H1 (cell line): ENCODE measurements at regions not wholly inside any gene's neighbourhood (a gene's known extent, or its start where the extent isn't known, plus 50 kb on each side); places are given as distances from the start of the nearest gene placed in this dataset.

Source experiments
- CTCF ChIA-PET: fragments of 300-600 bp; sonication (Branson Sonifier 250); formaldehyde crosslinking; loops from one replicate; lab custom pipeline; 2021; ENCODE audit not compliant: partially characterized antibody; lab: Charles Lee
- POLR2A ChIA-PET: fragments of 300-600 bp; sonication (Branson Sonifier 250); formaldehyde crosslinking; loops from one replicate; lab custom pipeline; 2021; ENCODE audit warnings: inconsistent platforms; ENCODE audit not compliant: partially characterized antibody; lab: Charles Lee
- DNase-seq, 2 experiments: peaks; one replicate each; pipeline versions ENCODE4 v3.0.0 to v3.0.0-alpha.2; 2010 to 2022; ENCODE audit warnings: low spot score in 2 of 2, low read depth in 1 of 2, mixed read lengths in 1 of 2
- FAIRE-seq: peaks from 2 replicates; lab custom pipeline; 2011; peaks lifted over from hg19 to GRCh38; lab: Jason Lieb, UNC
- H2AFZ ChIP-seq: 2 replicates; pipeline ENCODE4 v1.8.1; 2012; ENCODE audit warnings: low read length, inconsistent platforms
- H2AK5ac ChIP-seq: 2 replicates; pipeline ENCODE4 v1.6.1; 2013; ENCODE audit warnings: low read depth, low read length
- H2BK120ac ChIP-seq: replicated peaks from 2 replicates; pipeline ENCODE3; 2013; ENCODE audit warnings: low read depth, low read length, inconsistent platforms
- H2BK12ac ChIP-seq: 2 replicates; pipeline ENCODE4 v1.6.1; 2013; ENCODE audit warnings: low read depth, low read length
- H2BK15ac ChIP-seq: 2 replicates; pipeline ENCODE4 v1.6.1; 2013; ENCODE audit warnings: low read length
- H2BK20ac ChIP-seq: 2 replicates; pipeline ENCODE4 v1.6.1; 2013; ENCODE audit warnings: low read length
- H2BK5ac ChIP-seq: 2 replicates; pipeline ENCODE4 v1.6.1; 2013; ENCODE audit warnings: low read depth, low read length
- H3K14ac ChIP-seq: 2 replicates; pipeline ENCODE4 v1.6.1; 2013; ENCODE audit warnings: inconsistent platforms; ENCODE audit not compliant: insufficient read length
- H3K18ac ChIP-seq: 2 replicates; pipeline ENCODE4 v1.6.1; 2013; ENCODE audit warnings: low read length; ENCODE audit errors: extremely low read depth
- H3K23ac ChIP-seq: 2 replicates; pipeline ENCODE4 v1.6.1; 2013; ENCODE audit warnings: inconsistent platforms; ENCODE audit not compliant: insufficient read length
- H3K23me2 ChIP-seq: 2 replicates; pipeline ENCODE4 v1.6.1; 2013; ENCODE audit warnings: low read depth, low read length
- H3K27ac ChIP-seq: 2 replicates; pipeline ENCODE4 v1.6.1; 2011; ENCODE audit warnings: low read depth, low read length, inconsistent platforms
- H3K27me3 ChIP-seq, 4 experiments: replicated peaks in 1 of 4; 1 replicate in 1 of 4; 2 replicates in 3 of 4; pipeline versions ENCODE4 v1.6.1 to v1.8.1; 2011 to 2013; ENCODE audit warnings: low read length in 3 of 4, mild to moderate bottlenecking in 3 of 4, inconsistent platforms in 2 of 4, mixed read lengths in 2 of 4, moderate library complexity in 1 of 4; ENCODE audit not compliant: control insufficient read depth in 3 of 4, insufficient read depth in 3 of 4; ENCODE audit errors: extremely low read depth in 1 of 4
- H3K36me3 ChIP-seq, 4 experiments: 2 replicates each; pipeline versions ENCODE4 v1.6.1 to v1.8.1; 2011 to 2013; ENCODE audit warnings: mild to moderate bottlenecking in 4 of 4, low read length in 3 of 4, moderate library complexity in 2 of 4, control low read depth in 1 of 4, inconsistent platforms in 1 of 4; ENCODE audit not compliant: insufficient read depth in 4 of 4, control insufficient read depth in 2 of 4
- H3K4ac ChIP-seq: replicated peaks from 2 replicates; pipeline ENCODE3; 2013; ENCODE audit warnings: low read length, low read depth, mixed read lengths, inconsistent platforms; ENCODE audit not compliant: insufficient read length
- H3K4me1 ChIP-seq, 4 experiments: replicated peaks in 1 of 4; 1 replicate in 1 of 4; 2 replicates in 3 of 4; pipeline versions ENCODE4 v1.6.1 to v1.8.1; 2011 to 2013; ENCODE audit warnings: low read length in 3 of 4, inconsistent platforms in 2 of 4, mixed read lengths in 1 of 4; ENCODE audit not compliant: insufficient read depth in 4 of 4, control insufficient read depth in 3 of 4
- H3K4me2 ChIP-seq, 2 experiments: 2 replicates each; pipeline versions ENCODE4 v1.6.1 to v1.8.1; 2011 to 2013; ENCODE audit warnings: low read depth in 2 of 2, low read length in 2 of 2, control low read depth in 1 of 2, inconsistent platforms in 1 of 2, mild to moderate bottlenecking in 1 of 2; ENCODE audit not compliant: insufficient read depth in 1 of 2
- H3K4me3 ChIP-seq, 4 experiments: fragments of 200-600, 300-600 bp in 1 of 4; sonication (generic), shearing (Covaris generic), sonication (Bioruptor Twin) in 1 of 4; 2 replicates each; pipeline versions ENCODE4 v1.5.1 to v1.8.1; 2011 to 2016; ENCODE audit warnings: low read length in 4 of 4, low read depth in 3 of 4, control low read depth in 2 of 4, inconsistent platforms in 2 of 4, mild to moderate bottlenecking in 2 of 4, mixed read lengths in 1 of 4, moderate library complexity in 1 of 4; ENCODE audit not compliant: insufficient read depth in 2 of 4; ENCODE audit errors: extremely low read depth in 1 of 4
- H3K56ac ChIP-seq: replicated peaks from 2 replicates; pipeline ENCODE3; 2013; ENCODE audit warnings: low read depth, mild to moderate bottlenecking, mixed read lengths, low read length, inconsistent platforms; ENCODE audit not compliant: insufficient read length
- H3K79me1 ChIP-seq: 2 replicates; pipeline ENCODE4 v1.6.1; 2013; ENCODE audit warnings: low read depth, low read length, control low read depth
- H3K79me2 ChIP-seq, 2 experiments: 2 replicates each; pipeline versions ENCODE4 v1.6.1 to v1.8.1; 2012 to 2013; ENCODE audit warnings: low read length in 2 of 2, mild to moderate bottlenecking in 2 of 2, inconsistent platforms in 1 of 2; ENCODE audit not compliant: insufficient read depth in 2 of 2, control insufficient read depth in 1 of 2
- H3K9ac ChIP-seq, 4 experiments: replicated peaks in 1 of 4; 1 replicate in 1 of 4; 2 replicates in 3 of 4; pipeline versions ENCODE4 v1.6.1 to v1.8.1; 2011 to 2013; ENCODE audit warnings: low read depth in 3 of 4, low read length in 3 of 4, control low read depth in 2 of 4, mild to moderate bottlenecking in 2 of 4, moderate library complexity in 2 of 4, inconsistent platforms in 1 of 4; ENCODE audit errors: extremely low read depth in 1 of 4
- H3K9me3 ChIP-seq, 2 experiments: 2 replicates each; pipeline versions ENCODE4 v1.6.1 to v1.8.1; 2012 to 2013; ENCODE audit warnings: mild to moderate bottlenecking in 2 of 2, moderate library complexity in 2 of 2, control low read depth in 1 of 2, inconsistent platforms in 1 of 2, low read depth in 1 of 2, low read length in 1 of 2, mixed read lengths in 1 of 2; ENCODE audit not compliant: insufficient read depth in 2 of 2
- H4K20me1 ChIP-seq, 2 experiments: replicated peaks in 1 of 2; 2 replicates each; pipeline versions ENCODE3 to v1.8.1; 2011 to 2013; ENCODE audit warnings: inconsistent platforms in 2 of 2, low read length in 2 of 2, mild to moderate bottlenecking in 1 of 2; ENCODE audit not compliant: insufficient read depth in 2 of 2, control insufficient read depth in 1 of 2
- H4K5ac ChIP-seq: 2 replicates; pipeline ENCODE4 v1.6.1; 2013; ENCODE audit warnings: low read length, low read depth, mixed read lengths, inconsistent platforms; ENCODE audit not compliant: insufficient read length
- H4K8ac ChIP-seq: 2 replicates; pipeline ENCODE4 v1.8.0; 2013; ENCODE audit warnings: mild to moderate bottlenecking, moderate library complexity, low read length, inconsistent platforms; ENCODE audit not compliant: insufficient read depth; ENCODE audit errors: extremely low read depth
- H4K91ac ChIP-seq: replicated peaks from 2 replicates; pipeline ENCODE3; 2013; ENCODE audit warnings: low read length, mixed read lengths, inconsistent platforms; ENCODE audit not compliant: insufficient read length
- ATF2 ChIP-seq: IDR thresholded peaks from 2 replicates; pipeline ENCODE4 v1.6.1; 2012; ENCODE audit warnings: low read length, inconsistent platforms
- CBX8 ChIP-seq: fragments of 300-800, 300-1000 bp; sonication (generic); IDR thresholded peaks from 2 replicates; pipeline ENCODE4 v1.7.1; 2016; ENCODE audit warnings: low read depth, low read length, borderline replicate concordance
- NRF1 ChIP-seq: IDR thresholded peaks from 2 replicates; pipeline ENCODE4 v1.6.1; 2011; ENCODE audit warnings: mild to moderate bottlenecking, low read depth, low read length, improper control_type of control experiment
- TAF1 ChIP-seq: IDR thresholded peaks from 2 replicates; pipeline ENCODE4 v1.6.1; 2011; ENCODE audit warnings: mild to moderate bottlenecking, low read depth, low read length
- YY1 ChIP-seq: IDR thresholded peaks from 2 replicates; pipeline ENCODE4 v1.6.1; 2011; ENCODE audit warnings: low read depth, mild to moderate bottlenecking, low read length
- WGBS, 2 experiments: shearing (Covaris generic) in 1 of 2; methylation state at CpG; one replicate each; pipeline versions ENCODE4 v1.1.6 to v1.1.7; 2013 to 2015; ENCODE audit warnings: low lambda C conversion rate in 2 of 2, mixed read lengths in 2 of 2, inconsistent platforms in 1 of 2, low coverage in 1 of 2, missing lambda C conversion rate in 1 of 2; ENCODE audit not compliant: insufficient replicate concordance in 2 of 2, insufficient coverage in 1 of 2, insufficient read length in 1 of 2; ENCODE audit errors: extremely low coverage in 1 of 2, missing lambda C conversion rate in 1 of 2; 5-methylcytosine and 5-hydroxymethylcytosine counted together

DNA sequence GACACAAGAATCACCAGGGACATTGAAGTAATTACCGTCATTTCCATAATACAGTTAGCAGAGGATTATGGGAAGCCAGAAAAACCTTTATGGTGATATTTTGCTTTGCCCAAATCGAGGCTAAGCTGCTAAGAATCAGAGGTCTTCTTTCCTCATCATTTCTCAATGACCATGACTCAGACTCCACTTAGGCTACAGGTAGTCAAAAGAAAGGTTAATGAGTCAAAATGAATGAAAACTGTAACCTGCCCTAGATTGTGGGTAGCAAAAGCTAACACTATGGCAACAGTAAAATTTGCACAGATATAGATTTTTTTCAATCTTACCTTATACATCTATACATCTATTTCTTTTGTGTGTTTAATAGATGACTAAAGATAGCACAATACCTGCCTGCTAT, 185.8 kb downstream of the CARTPT start:
- Histone ChIP-seq H3K27me3 (no peaks in the 10 kb centered on the region), H2BK120ac (no peak overlapping the region), H4K20me1 (no peaks in the 10 kb centered on the region), H2AFZ (no peak overlapping the region), H3K27ac (no peak overlapping the region), H3K4me1 (peaks cover 0 to 2% (median 1%) of the 10 kb centered on the region in 4 experiments; a peak in 1 of 7 replicates), H4K91ac (no peak overlapping the region), H3K36me3 (no peaks in the 10 kb centered on the region; a peak in 1 of 8 replicates), H3K14ac (no peak overlapping the region), H3K79me2 (no peaks in the 10 kb centered on the region), H2BK15ac (no peak overlapping the region), H3K4me2 (no peak overlapping the region), H2BK5ac (no peak overlapping the region), H4K8ac (no peak overlapping the region), H3K23me2 (no peaks in the 10 kb centered on the region; the same call in 1 of the 2 replicates), H3K4ac (no peak overlapping the region), H2BK20ac (no peak overlapping the region), H2BK12ac (no peak overlapping the region), H4K5ac (no peak overlapping the region), H3K56ac (no peak overlapping the region), H3K79me1 (no peaks in the 10 kb centered on the region), H3K18ac (no peak overlapping the region), H2AK5ac (no peak overlapping the region), H3K9me3 (0 out of 4 replicates have a peak, but pooled peaks cover 0 to 2% of the 10 kb centered on the region in 2 experiments), H3K23ac (no peak overlapping the region), H3K4me3 (no peak overlapping the region), H3K9ac (no peak overlapping the region)
- DNase-seq = no peak
- ChIA-PET POLR2A (no interaction called here), CTCF (interaction anchor here (0.6 to 1.7 kb wide), 4 partner anchors 17 to 403 kb away, joined by 3 to 4 read pairs (median 3); no protein-coding TSS in a partner anchor)
- no peak for FAIRE-seq
- TF ChIP-seq CBX8 (no peak), TAF1 (no peak), YY1 (no peak), ATF2 (no peak), NRF1 (no peak)
- 82% methylated on average over 2 of the region's 2 CpGs; no CpG with 5 or more reads in 1 of the 2 experiments for WGBS, 2 experiments
